22Rv1 (cell line): ENCODE measurements at regions not wholly inside any gene's neighbourhood (a gene's known extent, or its start where the extent isn't known, plus 50 kb on each side); places are given as distances from the start of the nearest gene placed in this dataset.

Experiments used
- H3K27ac ChIP-seq: fragments of 450-650 bp; 2 replicates; pipeline ENCODE4 v1.5.1; 2017
- ZFX ChIP-seq: fragments of 450-650 bp; IDR thresholded peaks from 2 replicates; pipeline ENCODE4 v1.6.1; 2017; ENCODE audit warnings: antibody characterized with exemption, borderline replicate concordance
- TF ChIP-seq, protein P1 (sequence below): fragments of 450-650 bp; IDR thresholded peaks from 2 replicates; pipeline ENCODE4 v1.5.1; 2017; ENCODE audit warnings: mild to moderate bottlenecking

DNA sequence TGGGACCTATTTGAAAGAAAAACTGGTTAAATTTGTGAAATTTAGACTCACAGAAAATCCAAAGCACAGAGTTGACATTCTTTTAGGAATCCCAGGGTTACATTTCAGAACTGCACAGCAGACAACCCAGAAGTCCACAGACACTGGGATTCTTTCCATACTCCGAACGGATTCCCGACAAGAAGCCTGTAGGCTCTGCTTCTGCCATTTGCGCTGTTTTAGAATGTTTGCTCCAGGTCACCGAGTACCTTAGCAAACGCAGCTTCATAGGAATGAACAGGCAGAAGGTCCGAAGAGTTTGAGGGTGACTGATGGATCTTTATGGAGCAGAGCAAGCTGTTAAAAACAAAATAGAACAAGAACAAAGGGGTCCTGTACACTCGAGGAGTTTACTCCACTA, 84.5 kb upstream of the NFIB start:
- no peak overlapping the region for H3K27ac ChIP-seq
- TF ChIP-seq, protein P1, sequence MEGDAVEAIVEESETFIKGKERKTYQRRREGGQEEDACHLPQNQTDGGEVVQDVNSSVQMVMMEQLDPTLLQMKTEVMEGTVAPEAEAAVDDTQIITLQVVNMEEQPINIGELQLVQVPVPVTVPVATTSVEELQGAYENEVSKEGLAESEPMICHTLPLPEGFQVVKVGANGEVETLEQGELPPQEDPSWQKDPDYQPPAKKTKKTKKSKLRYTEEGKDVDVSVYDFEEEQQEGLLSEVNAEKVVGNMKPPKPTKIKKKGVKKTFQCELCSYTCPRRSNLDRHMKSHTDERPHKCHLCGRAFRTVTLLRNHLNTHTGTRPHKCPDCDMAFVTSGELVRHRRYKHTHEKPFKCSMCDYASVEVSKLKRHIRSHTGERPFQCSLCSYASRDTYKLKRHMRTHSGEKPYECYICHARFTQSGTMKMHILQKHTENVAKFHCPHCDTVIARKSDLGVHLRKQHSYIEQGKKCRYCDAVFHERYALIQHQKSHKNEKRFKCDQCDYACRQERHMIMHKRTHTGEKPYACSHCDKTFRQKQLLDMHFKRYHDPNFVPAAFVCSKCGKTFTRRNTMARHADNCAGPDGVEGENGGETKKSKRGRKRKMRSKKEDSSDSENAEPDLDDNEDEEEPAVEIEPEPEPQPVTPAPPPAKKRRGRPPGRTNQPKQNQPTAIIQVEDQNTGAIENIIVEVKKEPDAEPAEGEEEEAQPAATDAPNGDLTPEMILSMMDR = no peak
- no peak for TF ChIP-seq ZFX

- no peak for TF ChIP-seq ZFX
- TF ChIP-seq, protein P1 = no peak
Measured at GRCh38 chr9:14396171-14396570, 82.2 kb upstream of the NFIB start.

GRCh38 chr9:14395317-14396082, 81.6 kb upstream of the NFIB start:
- H3K27ac ChIP-seq = no peak overlapping the region
- TF ChIP-seq, protein P1 = no peak
- TF ChIP-seq ZFX = no peak

More at GRCh38 chr9:14396171-14396570, 82.2 kb upstream of the NFIB start:
- H3K27ac ChIP-seq = no peak overlapping the region

GRCh38 chr9:14393418-14393817, 79.5 kb upstream of the NFIB start:
- no peak overlapping the region for H3K27ac ChIP-seq
- TF ChIP-seq, protein P1 = no peak
- TF ChIP-seq ZFX = no peak

DNA sequence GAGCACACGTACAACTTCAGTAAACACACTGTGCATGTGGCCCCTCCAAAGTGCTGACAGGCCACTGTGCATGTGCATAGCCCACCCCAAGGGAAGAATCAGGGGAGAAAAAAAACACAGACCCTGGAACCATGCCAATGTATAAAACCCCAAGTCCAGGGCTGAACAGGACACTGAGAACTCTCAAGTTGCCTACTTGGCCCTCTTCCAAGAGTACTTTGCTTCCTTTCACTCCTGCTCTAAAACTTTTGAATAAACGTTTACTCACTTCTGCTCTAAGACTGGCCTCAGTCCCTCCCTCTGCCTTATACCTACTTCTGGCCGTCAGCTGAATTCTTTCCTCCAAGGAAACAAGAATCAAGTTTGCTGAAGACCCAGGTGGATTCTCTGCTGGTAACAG, 77.7 kb upstream of the NFIB start:
- no peak overlapping the region for H3K27ac ChIP-seq
- no peak for TF ChIP-seq ZFX
- TF ChIP-seq, protein P1 = no peak

- TF ChIP-seq ZFX = no peak
- TF ChIP-seq, protein P1 = no peak
- H3K27ac ChIP-seq = no peak overlapping the region
Measured at GRCh38 chr9:14389657-14390056, 75.7 kb upstream of the NFIB start.

- H3K27ac ChIP-seq = no peak overlapping the region
- TF ChIP-seq, protein P1 = no peak
- no peak for TF ChIP-seq ZFX
Measured at GRCh38 chr9:14389146-14389545, 75.2 kb upstream of the NFIB start.
